Amniotic stem cell (primary cell): ENCODE measurements at regions not wholly inside any gene's neighbourhood (a gene's known extent, or its start where the extent isn't known, plus 50 kb on each side); places are given as distances from the start of the nearest gene placed in this dataset.
"Not testable (repeated sequence)": the region's sequence is repeated elsewhere in the genome, so short reads cannot be mapped to it uniquely, and the experiment has no call there.

Experiments
- DNase-seq: peaks from one replicate; lab custom pipeline; 2025; lab: John Stamatoyannopoulos, UW

DNA sequence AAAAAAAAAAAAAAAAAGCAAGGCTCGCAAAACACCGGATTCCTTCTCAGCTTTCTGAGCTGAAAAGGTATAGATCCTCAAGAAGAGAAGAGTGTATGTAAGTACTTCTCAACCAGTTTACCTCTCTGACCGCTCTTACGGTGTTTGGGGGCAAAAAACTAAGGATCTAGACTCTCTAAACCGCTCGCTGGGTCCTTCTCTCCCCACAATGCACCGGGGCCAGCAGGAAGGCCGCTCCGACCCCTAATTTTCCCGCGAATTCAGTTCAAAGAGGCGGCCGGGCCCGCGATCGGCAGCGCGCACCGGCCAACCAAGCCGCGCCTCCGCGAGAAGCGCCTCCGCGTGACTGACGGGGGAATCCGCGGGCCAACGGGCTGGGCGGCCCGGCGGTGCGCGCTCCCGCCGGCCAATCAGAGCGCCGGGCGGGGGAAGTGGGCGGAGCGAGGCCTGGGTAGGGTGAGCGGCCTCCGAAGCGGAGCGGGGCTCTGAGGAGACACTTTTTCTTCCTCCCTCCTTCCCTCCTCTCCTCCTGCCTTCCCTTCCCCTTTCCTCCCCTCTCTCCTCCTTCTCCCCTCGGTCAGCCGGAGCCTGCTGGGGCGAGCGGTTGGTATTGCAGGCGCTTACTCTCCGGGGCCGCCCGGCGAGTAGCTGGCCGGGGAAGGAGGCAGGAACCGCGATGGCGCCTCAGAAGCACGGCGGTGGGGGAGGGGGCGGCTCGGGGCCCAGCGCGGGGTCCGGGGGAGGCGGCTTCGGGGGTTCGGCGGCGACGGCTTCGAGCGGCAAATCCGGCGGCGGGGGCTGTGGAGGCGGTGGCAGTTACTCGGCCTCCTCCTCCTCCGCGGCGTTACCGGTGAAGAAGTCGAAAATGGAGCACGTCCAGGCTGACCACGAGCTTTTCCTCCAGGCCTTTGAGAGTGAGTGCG is 93.0 kb downstream of the CRLF3 start:
- DNase-seq, result not testable (repeated sequence)

- DNase-seq, result not testable (repeated sequence)
These were observed 93.7 kb downstream of the CRLF3 start for GRCh38 chr17:30730837-30731209.

GRCh38 chr17:30730171-30730836 is 94.2 kb downstream of the CRLF3 start:
- not testable (repeated sequence) for DNase-seq

DNA sequence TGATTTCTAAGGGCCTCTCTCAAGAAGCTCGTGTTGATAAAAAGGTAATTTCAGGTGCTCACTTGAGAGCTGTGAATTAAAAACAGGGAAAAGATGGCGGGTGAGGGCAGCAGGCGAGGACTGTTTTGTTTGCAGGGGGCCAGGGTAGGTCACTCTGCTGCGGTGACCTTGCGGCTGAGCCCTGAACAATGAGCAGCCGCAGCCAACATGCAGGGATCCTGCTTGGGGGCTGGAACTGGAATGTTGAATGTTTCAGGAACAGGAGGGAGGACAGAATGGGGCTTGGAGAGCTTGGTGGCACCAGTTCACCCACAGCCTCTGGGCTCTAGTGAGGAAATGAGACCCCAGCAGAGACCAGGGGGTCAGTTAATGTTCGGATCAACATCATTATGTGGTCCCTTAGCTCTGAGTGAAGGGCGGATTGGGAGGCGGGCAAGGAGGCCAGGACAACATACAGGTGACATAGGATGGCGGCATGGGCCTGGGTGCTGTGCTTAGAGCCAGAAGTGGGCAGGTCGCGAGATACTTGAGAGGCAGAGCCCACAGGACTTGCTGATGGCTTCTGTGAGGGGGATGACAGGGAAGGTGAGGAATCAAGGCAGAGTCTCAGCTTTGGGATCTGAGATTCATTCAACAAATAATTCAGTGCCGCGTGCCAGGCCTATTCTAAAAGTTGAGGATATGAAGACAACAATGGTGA is 94.9 kb downstream of the CRLF3 start:
- DNase-seq, result not testable (repeated sequence)

DNA sequence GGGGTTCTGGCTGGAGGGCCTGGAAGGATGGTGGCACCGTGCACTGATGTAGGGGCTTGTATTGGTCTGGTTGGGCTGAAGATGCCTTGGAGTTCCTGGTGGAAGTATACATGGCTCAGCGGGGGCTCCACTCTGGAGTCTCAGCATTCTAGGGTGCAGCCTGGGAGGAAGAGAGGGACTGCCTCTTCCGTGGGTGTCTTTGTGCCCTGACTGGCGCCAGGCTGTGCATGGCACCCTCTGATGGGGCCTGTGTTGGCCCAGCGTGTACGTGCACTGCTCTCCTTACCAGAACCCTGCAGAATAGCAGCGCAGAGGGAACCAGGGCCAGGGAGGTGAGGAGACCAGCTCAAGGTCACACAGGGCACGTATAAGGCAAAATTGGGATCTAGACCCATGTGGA is 97.0 kb downstream of the CRLF3 start:
- not testable (repeated sequence) for DNase-seq

DNA sequence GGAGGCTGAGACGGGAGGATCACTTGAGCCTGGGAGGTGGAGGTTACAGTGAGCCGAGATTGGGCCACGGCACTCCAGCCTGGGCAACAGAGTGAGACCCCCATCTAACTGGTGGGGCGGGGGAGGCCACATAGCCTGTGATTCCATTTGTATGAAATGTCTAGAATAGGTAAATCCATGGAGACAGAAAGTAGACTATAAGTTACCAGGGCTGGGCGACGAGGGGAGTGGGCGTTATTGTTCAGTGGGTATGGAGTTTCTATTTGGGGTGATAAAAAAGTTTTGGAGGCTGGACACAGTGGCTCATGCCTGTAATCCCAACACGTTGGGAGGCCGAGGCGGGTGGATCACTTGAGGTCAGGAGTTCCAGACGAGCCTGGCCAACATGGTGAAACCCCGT is 97.8 kb downstream of the CRLF3 start:
- not testable (repeated sequence) for DNase-seq

GRCh38 chr17:30726310-30726709 is 98.2 kb downstream of the CRLF3 start:
- not testable (repeated sequence) for DNase-seq

DNA sequence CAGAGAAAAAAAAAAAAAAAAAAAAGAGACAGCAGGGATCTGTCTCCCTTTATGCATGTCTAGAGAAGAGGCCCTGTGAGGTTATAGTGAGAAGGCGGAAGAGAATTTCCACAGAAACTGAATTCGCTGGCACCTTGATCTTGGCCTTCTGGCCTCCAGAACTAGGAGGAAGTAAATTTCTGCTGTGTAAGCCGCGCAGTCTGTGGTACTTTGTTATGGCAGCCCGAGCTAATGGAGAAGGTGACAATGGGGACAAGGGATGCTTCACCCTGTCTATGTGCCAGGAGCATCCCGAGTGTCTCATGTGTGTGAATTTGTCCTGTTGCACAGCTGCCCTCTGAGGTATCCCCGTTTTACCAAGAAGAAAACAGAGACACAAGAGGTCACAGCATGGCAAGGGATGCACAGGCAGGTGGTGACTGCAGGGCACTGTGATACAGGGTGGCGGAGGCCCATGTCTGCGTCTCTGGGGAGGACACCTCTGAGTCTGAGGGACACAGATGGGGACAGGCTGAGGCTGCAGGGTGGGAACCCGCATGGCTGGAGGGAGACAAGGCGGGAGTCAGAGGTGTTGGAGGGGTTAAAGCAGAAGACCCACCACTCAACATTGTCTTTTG is 100.3 kb downstream of the CRLF3 start:
- DNase-seq, result not testable (repeated sequence)

GRCh38 chr17:30722114-30722780 is 102.2 kb downstream of the CRLF3 start:
- DNase-seq, result not testable (repeated sequence)

GRCh38 chr17:30720971-30721370 is 103.5 kb downstream of the CRLF3 start:
- DNase-seq, result not testable (repeated sequence)

DNA sequence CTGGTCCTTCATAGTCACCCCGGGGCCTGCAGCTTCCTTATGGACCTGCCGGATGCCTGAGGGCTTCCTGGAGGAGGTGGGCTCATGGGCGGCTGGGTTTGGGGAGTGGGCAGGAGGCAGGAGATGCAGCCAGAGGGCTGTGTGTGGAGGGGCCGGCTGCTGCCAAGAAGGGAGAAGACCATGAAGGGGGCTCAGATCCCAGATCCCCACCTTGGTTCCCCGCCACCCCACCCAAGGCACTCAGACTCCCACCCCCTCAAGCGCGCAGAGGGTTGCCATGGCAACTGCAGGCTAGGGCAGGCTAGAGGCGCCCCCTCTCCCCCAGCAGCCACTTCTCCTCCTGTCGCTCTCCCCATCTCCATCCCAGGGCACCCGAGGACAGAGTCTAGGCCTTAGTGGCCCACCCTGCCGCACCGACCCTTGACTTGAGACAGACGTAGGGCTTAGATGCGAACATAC is 104.5 kb downstream of the CRLF3 start:
- DNase-seq, result no peak

GRCh38 chr17:30719131-30719973 is 105.1 kb downstream of the CRLF3 start:
- not testable (repeated sequence) for DNase-seq

- DNase-seq, result not testable (repeated sequence)
These were observed 105.8 kb downstream of the CRLF3 start for GRCh38 chr17:30718691-30719090.

DNA sequence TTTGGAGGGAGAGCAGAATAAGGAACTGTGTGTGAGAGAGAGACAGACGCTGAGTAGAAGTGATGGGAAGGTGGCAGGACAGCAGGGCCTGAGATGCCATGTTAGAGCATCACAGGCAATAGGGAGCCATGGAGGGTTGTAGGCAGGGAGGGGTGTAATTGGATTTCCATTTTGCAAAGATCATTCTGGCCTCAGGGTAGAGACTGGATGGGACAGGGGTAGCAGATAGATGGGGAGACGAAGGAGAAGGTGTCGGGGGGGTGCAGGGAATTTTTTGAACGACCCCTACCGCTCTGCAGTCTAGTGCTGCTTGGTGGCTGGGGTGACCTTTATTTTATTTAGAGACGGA is 106.4 kb downstream of the CRLF3 start:
- DNase-seq, result not testable (repeated sequence)

GRCh38 chr17:30717291-30718098 is 107.0 kb downstream of the CRLF3 start:
- no peak for DNase-seq

DNA sequence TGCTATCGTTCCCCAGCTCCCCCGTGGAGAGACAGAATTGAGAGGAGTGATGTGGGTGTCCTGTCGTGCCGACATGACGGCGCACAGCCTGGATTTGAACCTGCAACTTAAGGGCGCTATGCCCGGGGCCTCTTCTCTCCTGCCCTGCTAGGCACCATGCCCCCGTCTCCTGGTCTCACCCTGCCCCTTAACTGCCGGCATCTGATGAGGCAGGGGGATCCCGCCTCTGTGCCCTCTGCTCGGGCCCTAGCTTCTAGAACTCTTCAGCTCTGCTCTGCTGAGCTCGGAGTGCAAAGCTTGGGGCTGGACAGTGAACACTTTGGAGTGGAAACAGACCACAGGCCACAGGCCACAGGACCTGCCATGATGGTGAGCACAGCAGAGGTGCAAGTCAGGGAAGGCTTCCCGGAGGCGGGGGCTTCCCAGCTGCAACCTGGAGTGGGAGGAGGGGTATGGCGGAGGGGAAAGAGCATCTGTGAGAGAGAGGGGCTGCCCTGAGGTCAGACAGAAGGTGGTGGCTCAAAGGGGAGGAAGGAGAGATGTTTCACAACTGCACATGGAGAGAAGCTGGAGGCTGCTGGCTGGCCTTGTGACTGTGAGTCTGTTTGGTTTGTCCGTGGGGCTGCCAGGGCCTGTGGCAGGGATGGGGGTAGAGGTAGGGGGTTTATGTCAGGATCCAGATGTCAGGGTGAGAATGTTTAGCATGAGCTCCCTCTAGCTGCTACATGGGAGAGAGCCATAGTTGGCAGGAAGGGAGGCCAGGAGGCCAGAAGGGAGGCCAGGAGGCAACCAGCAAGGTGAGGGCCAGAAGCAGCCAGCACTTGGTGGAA is 107.8 kb downstream of the CRLF3 start:
- no peak for DNase-seq

DNA sequence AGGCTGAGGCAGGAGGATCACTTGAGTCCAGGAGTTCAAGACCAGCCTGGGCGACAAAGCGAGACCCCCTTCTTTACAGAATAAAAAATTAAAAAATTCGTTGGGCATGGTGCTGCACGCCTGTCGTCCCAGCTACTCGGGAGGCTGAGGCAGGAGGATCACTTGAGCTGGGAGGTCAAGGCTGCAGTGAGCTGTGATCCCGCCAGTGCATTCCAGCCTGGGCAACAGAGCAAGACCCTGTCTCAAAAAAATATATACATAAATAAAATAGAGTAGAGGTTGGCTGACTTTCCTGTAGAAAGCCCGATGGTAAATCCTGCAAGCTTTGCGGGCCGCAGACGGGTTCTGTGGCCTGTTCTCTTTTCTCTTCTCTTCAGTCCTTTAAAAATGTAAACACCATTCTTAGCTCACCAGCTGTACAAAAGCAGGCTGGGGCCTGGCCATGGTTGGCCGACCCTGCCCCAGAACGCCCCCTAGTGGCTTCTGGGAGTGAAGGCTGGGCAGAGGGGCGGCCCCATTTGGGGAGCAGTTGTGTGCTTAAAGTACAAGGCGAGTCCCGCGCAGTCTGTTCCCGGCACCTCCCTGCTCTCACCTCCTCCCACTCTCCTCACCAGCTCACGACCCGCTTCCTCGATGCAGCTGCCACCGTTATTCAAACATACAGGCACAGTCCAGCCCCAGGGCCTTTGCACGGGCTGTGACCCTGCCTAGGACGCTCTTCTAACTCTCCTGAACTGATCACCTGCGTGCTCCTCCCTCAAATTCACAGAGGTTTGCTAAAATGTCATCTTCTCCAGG is 109.5 kb downstream of the CRLF3 start:
- not testable (repeated sequence) for DNase-seq

DNA sequence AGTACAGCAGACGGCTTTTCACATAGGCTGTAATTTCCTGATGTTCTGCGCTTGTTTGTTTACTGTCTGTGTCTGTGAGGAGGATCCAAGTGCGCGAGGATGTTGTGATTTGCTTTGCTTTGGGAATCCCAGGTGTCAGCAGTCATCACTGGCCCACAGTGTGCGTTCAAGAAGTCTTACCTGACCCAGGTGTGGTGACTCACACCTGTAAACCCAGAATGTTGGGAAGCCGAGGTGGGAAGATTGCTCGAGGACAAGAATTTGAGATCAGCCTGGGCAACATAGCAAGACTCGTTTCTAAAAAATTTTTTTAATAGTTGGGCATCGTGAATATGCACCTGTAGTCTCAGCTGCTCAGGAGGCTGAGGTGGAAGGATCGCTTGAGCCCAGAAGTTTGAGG is 110.7 kb downstream of the CRLF3 start:
- not testable (repeated sequence) for DNase-seq
